ENCODE measurements at regions not wholly inside any gene's neighbourhood (a gene's known extent, or its start where the extent isn't known, plus 50 kb on each side); places are given as distances from the start of the nearest gene placed in this dataset.
A peak's percentile ranks its signal among the peaks of the same experiment; 100 is the strongest.

GRCh38 chr20:51221791-51222408, 199.0 kb upstream of the KCNG1 start:
- 12 to 18% methylated on average over 15 of the region's 15 CpGs for WGBS, 2 donors
- H3K4me1 ChIP-seq (ENCODE audit: control insufficient read depth in 1 of 2, insufficient read depth in 2 of 2, low read length in 2 of 2) = no peaks in the 10 kb centered on the region
- ATAC-seq (ENCODE audit: low FRiP score) = no peak
- H3K9me3 ChIP-seq (ENCODE audit: control insufficient read depth, low read length) = peaks cover 3% of the 10 kb centered on the region
- intact Hi-C loops (cut with DNase I) = loop anchor here in 1 of 2 donors (5.0 kb wide), 1 partner anchor 85 kb away; no protein-coding TSS in a partner anchor
- H3K27me3 ChIP-seq (ENCODE audit: control insufficient read depth in 1 of 2, insufficient read depth in 2 of 2, low read length in 1 of 2) = no peaks in the 10 kb centered on the region
- no peaks in the 10 kb centered on the region for H3K36me3 ChIP-seq (ENCODE audit: control insufficient read depth in 1 of 2, insufficient read depth in 2 of 2, low read length in 1 of 2)
- H3K27ac ChIP-seq (ENCODE audit: low read depth in 1 of 2, low read length in 2 of 2) = no peak overlapping the region
- no peak overlapping the region for H3K4me3 ChIP-seq (ENCODE audit: low read length in 2 of 2)
- DNase-seq = no peak

GRCh38 chr20:51221103-51221502, 198.2 kb upstream of the KCNG1 start:
- WGBS, 2 donors = 91 to 95% methylated on average over 4 of the region's 4 CpGs
- DNase-seq = no peak
- Histone ChIP-seq H3K4me3 (ENCODE audit: low read length in 2 of 2) (no peak overlapping the region), H3K27ac (ENCODE audit: low read depth in 1 of 2, low read length in 2 of 2) (no peak overlapping the region), H3K27me3 (ENCODE audit: control insufficient read depth in 1 of 2, insufficient read depth in 2 of 2, low read length in 1 of 2) (no peaks in the 10 kb centered on the region), H3K36me3 (ENCODE audit: control insufficient read depth in 1 of 2, insufficient read depth in 2 of 2, low read length in 1 of 2) (no peaks in the 10 kb centered on the region), H3K4me1 (ENCODE audit: control insufficient read depth in 1 of 2, insufficient read depth in 2 of 2, low read length in 2 of 2) (no peaks in the 10 kb centered on the region), H3K9me3 (ENCODE audit: control insufficient read depth, low read length) (peaks cover 3% of the 10 kb centered on the region)
- intact Hi-C loops (cut with DNase I) = loop anchor here in 1 of 2 donors (5.0 kb wide), 1 partner anchor 86 kb away; no protein-coding TSS in a partner anchor
- no peak for ATAC-seq (ENCODE audit: low FRiP score)

GRCh38 chr20:51220293-51220706, 197.4 kb upstream of the KCNG1 start:
- ATAC-seq (ENCODE audit: low FRiP score) = no peak
- Histone ChIP-seq H3K4me3 (ENCODE audit: low read length in 2 of 2) (no peak overlapping the region), H3K9me3 (ENCODE audit: control insufficient read depth, low read length) (peaks cover 3% of the 10 kb centered on the region), H3K36me3 (ENCODE audit: control insufficient read depth in 1 of 2, insufficient read depth in 2 of 2, low read length in 1 of 2) (no peaks in the 10 kb centered on the region), H3K27me3 (ENCODE audit: control insufficient read depth in 1 of 2, insufficient read depth in 2 of 2, low read length in 1 of 2) (no peaks in the 10 kb centered on the region), H3K4me1 (ENCODE audit: control insufficient read depth in 1 of 2, insufficient read depth in 2 of 2, low read length in 2 of 2) (no peaks in the 10 kb centered on the region), H3K27ac (ENCODE audit: low read depth in 1 of 2, low read length in 2 of 2) (no peak overlapping the region)
- 24% methylated on average over 15 of the region's 15 CpGs for WGBS, 2 donors
- intact Hi-C loops (cut with DNase I) = loop anchor here in 1 of 2 donors (5.0 kb wide), 1 partner anchor 87 kb away; no protein-coding TSS in a partner anchor
- DNase-seq = peak in 1 of 2 donors; percentile 78

GRCh38 chr20:51219544-51219943, 196.6 kb upstream of the KCNG1 start:
- 89 to 92% methylated on average over 1 of the region's 1 CpG for WGBS, 2 donors
- Histone ChIP-seq H3K27me3 (ENCODE audit: control insufficient read depth in 1 of 2, insufficient read depth in 2 of 2, low read length in 1 of 2) (no peaks in the 10 kb centered on the region), H3K4me1 (ENCODE audit: control insufficient read depth in 1 of 2, insufficient read depth in 2 of 2, low read length in 2 of 2) (no peaks in the 10 kb centered on the region), H3K4me3 (ENCODE audit: low read length in 2 of 2) (no peak overlapping the region), H3K36me3 (ENCODE audit: control insufficient read depth in 1 of 2, insufficient read depth in 2 of 2, low read length in 1 of 2) (no peaks in the 10 kb centered on the region), H3K27ac (ENCODE audit: low read depth in 1 of 2, low read length in 2 of 2) (no peak overlapping the region), H3K9me3 (ENCODE audit: control insufficient read depth, low read length) (peaks cover 2% of the 10 kb centered on the region)
- ATAC-seq (ENCODE audit: low FRiP score) (no peak), DNase-seq (no peak)
- intact Hi-C loops (cut with DNase I) = no loop called here

- ATAC-seq (ENCODE audit: low FRiP score) (no peak), DNase-seq (no peak)
- intact Hi-C loops (cut with DNase I) = no loop called here
- no peaks in the 10 kb centered on the region for H3K4me1 ChIP-seq (ENCODE audit: control insufficient read depth in 1 of 2, insufficient read depth in 2 of 2, low read length in 2 of 2)
- no peaks in the 10 kb centered on the region for H3K27me3 ChIP-seq (ENCODE audit: control insufficient read depth in 1 of 2, insufficient read depth in 2 of 2, low read length in 1 of 2)
- H3K9me3 ChIP-seq (ENCODE audit: control insufficient read depth, low read length) = peaks cover 1% of the 10 kb centered on the region
- H3K36me3 ChIP-seq (ENCODE audit: control insufficient read depth in 1 of 2, insufficient read depth in 2 of 2, low read length in 1 of 2) = no peaks in the 10 kb centered on the region
- 87 to 97% methylated on average over 1 of the region's 1 CpG for WGBS, 2 donors
- H3K4me3 ChIP-seq (ENCODE audit: low read length in 2 of 2) = no peak overlapping the region
- no peak overlapping the region for H3K27ac ChIP-seq (ENCODE audit: low read depth in 1 of 2, low read length in 2 of 2)
These were observed 195.7 kb upstream of the KCNG1 start for GRCh38 chr20:51218603-51219002.

GRCh38 chr20:51217347-51218045, 194.6 kb upstream of the KCNG1 start:
- H3K4me3 ChIP-seq (ENCODE audit: low read length in 2 of 2) = no peak overlapping the region
- no peak for DNase-seq
- 91 to 93% methylated on average over 3 of the region's 3 CpGs for WGBS, 2 donors
- H3K27me3 ChIP-seq (ENCODE audit: control insufficient read depth in 1 of 2, insufficient read depth in 2 of 2, low read length in 1 of 2) = no peaks in the 10 kb centered on the region
- H3K4me1 ChIP-seq (ENCODE audit: control insufficient read depth in 1 of 2, insufficient read depth in 2 of 2, low read length in 2 of 2) = no peaks in the 10 kb centered on the region
- H3K27ac ChIP-seq (ENCODE audit: low read depth in 1 of 2, low read length in 2 of 2) = no peak overlapping the region
- no peak for ATAC-seq (ENCODE audit: low FRiP score)
- H3K36me3 ChIP-seq (ENCODE audit: control insufficient read depth in 1 of 2, insufficient read depth in 2 of 2, low read length in 1 of 2) = no peaks in the 10 kb centered on the region
- peaks cover 1% of the 10 kb centered on the region for H3K9me3 ChIP-seq (ENCODE audit: control insufficient read depth, low read length)
- intact Hi-C loops (cut with DNase I) = no loop called here

GRCh38 chr20:51216850-51217249, 193.9 kb upstream of the KCNG1 start:
- 73 to 80% methylated on average over 3 of the region's 3 CpGs for WGBS, 2 donors
- DNase-seq (no peak), ATAC-seq (ENCODE audit: low FRiP score) (no peak)
- no peaks in the 10 kb centered on the region for H3K36me3 ChIP-seq (ENCODE audit: control insufficient read depth in 1 of 2, insufficient read depth in 2 of 2, low read length in 1 of 2)
- intact Hi-C loops (cut with DNase I) = no loop called here
- H3K9me3 ChIP-seq (ENCODE audit: control insufficient read depth, low read length) = peaks cover 1% of the 10 kb centered on the region
- no peak overlapping the region for H3K27ac ChIP-seq (ENCODE audit: low read depth in 1 of 2, low read length in 2 of 2)
- H3K27me3 ChIP-seq (ENCODE audit: control insufficient read depth in 1 of 2, insufficient read depth in 2 of 2, low read length in 1 of 2) = no peaks in the 10 kb centered on the region
- H3K4me1 ChIP-seq (ENCODE audit: control insufficient read depth in 1 of 2, insufficient read depth in 2 of 2, low read length in 2 of 2) = no peaks in the 10 kb centered on the region
- no peak overlapping the region for H3K4me3 ChIP-seq (ENCODE audit: low read length in 2 of 2)

- intact Hi-C loops (cut with DNase I) = no loop called here
- Histone ChIP-seq H3K36me3 (ENCODE audit: control insufficient read depth in 1 of 2, insufficient read depth in 2 of 2, low read length in 1 of 2) (no peaks in the 10 kb centered on the region), H3K4me1 (ENCODE audit: control insufficient read depth in 1 of 2, insufficient read depth in 2 of 2, low read length in 2 of 2) (no peaks in the 10 kb centered on the region), H3K4me3 (ENCODE audit: low read length in 2 of 2) (no peak overlapping the region), H3K27me3 (ENCODE audit: control insufficient read depth in 1 of 2, insufficient read depth in 2 of 2, low read length in 1 of 2) (no peaks in the 10 kb centered on the region), H3K9me3 (ENCODE audit: control insufficient read depth, low read length) (peaks cover 1% of the 10 kb centered on the region), H3K27ac (ENCODE audit: low read depth in 1 of 2, low read length in 2 of 2) (no peak overlapping the region)
- ATAC-seq (ENCODE audit: low FRiP score) = no peak
- WGBS, 2 donors = 49% methylated on average over 3 of the region's 3 CpGs
- DNase-seq = no peak
These were observed 189.9 kb upstream of the KCNG1 start for GRCh38 chr20:51212816-51213215.

- H3K4me3 ChIP-seq (ENCODE audit: low read length in 2 of 2) = no peak overlapping the region
- H3K9me3 ChIP-seq (ENCODE audit: control insufficient read depth, low read length) = no peaks in the 10 kb centered on the region
- H3K27me3 ChIP-seq (ENCODE audit: control insufficient read depth in 1 of 2, insufficient read depth in 2 of 2, low read length in 1 of 2) = no peaks in the 10 kb centered on the region
- H3K36me3 ChIP-seq (ENCODE audit: control insufficient read depth in 1 of 2, insufficient read depth in 2 of 2, low read length in 1 of 2) = no peaks in the 10 kb centered on the region
- no peak for DNase-seq
- 88 to 91% methylated on average over 2 of the region's 2 CpGs for WGBS, 2 donors
- ATAC-seq (ENCODE audit: low FRiP score) = no peak
- no peaks in the 10 kb centered on the region for H3K4me1 ChIP-seq (ENCODE audit: control insufficient read depth in 1 of 2, insufficient read depth in 2 of 2, low read length in 2 of 2)
- intact Hi-C loops (cut with DNase I) = no loop called here
- H3K27ac ChIP-seq (ENCODE audit: low read depth in 1 of 2, low read length in 2 of 2) = no peak overlapping the region
These were observed 188.3 kb upstream of the KCNG1 start for GRCh38 chr20:51211191-51211590.

Measured in aorta (tissue), 5 donors.